B cell (primary cell): ENCODE measurements at regions not wholly inside any gene's neighbourhood (a gene's known extent, or its start where the extent isn't known, plus 50 kb on each side); places are given as distances from the start of the nearest gene placed in this dataset.

Source experiments
- CTCF ChIP-seq: fragments of 200-600 bp; IDR thresholded peaks from one replicate; pipeline ENCODE4 v1.8.0; 2022; ENCODE audit warnings: antibody characterized with exemption, mild to moderate bottlenecking
- EZH2 ChIP-seq: IDR thresholded peaks from 2 replicates; pipeline ENCODE4 v1.6.1; 2012; ENCODE audit warnings: borderline replicate concordance, low read depth, mild to moderate bottlenecking, moderate library complexity, low read length; ENCODE audit not compliant: insufficient read depth, poor library complexity, severe bottlenecking

GRCh38 chr15:35194296-35194695 lies 109.2 kb upstream of the NANOGP8 start:
- TF ChIP-seq CTCF (no peak), EZH2 (no peak)
